T-helper 2 cell treated with Interferon-gamma antibody and Interleukin-4, amounts not matched to agents 100 ng/mL and 5 ng/mL, for 36 hours (primary cell): ENCODE measurements at regions not wholly inside any gene's neighbourhood (a gene's known extent, or its start where the extent isn't known, plus 50 kb on each side); places are given as distances from the start of the nearest gene placed in this dataset.

Experiments
- intact Hi-C: fragments of 100-400 bp; cut with micrococcal nuclease; formaldehyde crosslinking; loops from one replicate; pipeline ENCODE4 v1.15.1; 2023

- intact Hi-C loops = loop anchor here (10.0 kb wide), 1 partner anchor 65 kb away; no protein-coding TSS in a partner anchor
Observed at GRCh38 chr4:19999775-20000414, 251.8 kb upstream of the SLIT2 start.

- intact Hi-C loops = no loop called here
Observed at GRCh38 chr4:19999276-19999675, 252.4 kb upstream of the SLIT2 start.

- intact Hi-C loops = no loop called here
Observed at GRCh38 chr4:19993242-19993641, 258.5 kb upstream of the SLIT2 start.

- intact Hi-C loops = no loop called here
Observed at GRCh38 chr4:19992471-19993093, 259.1 kb upstream of the SLIT2 start.

GRCh38 chr4:19987746-19988145, 264.0 kb upstream of the SLIT2 start:
- intact Hi-C loops = no loop called here

- intact Hi-C loops = no loop called here
Observed at GRCh38 chr4:19983072-19983471, 268.6 kb upstream of the SLIT2 start.

- intact Hi-C loops = no loop called here
Observed at GRCh38 chr4:19982556-19982955, 269.1 kb upstream of the SLIT2 start.

- intact Hi-C loops = no loop called here
Observed at GRCh38 chr4:19971829-19972228, 279.9 kb upstream of the SLIT2 start.

GRCh38 chr4:19969492-19969891, 282.2 kb upstream of the SLIT2 start:
- intact Hi-C loops = no loop called here

GRCh38 chr4:19961091-19961490, 290.6 kb upstream of the SLIT2 start:
- intact Hi-C loops = no loop called here

- intact Hi-C loops = no loop called here
Observed at GRCh38 chr4:19958848-19959247, 292.9 kb upstream of the SLIT2 start.

GRCh38 chr4:19947349-19947748, 304.4 kb upstream of the SLIT2 start:
- intact Hi-C loops = no loop called here

- intact Hi-C loops = no loop called here
Observed at GRCh38 chr4:19945979-19946380, 305.7 kb upstream of the SLIT2 start.

- intact Hi-C loops = no loop called here
Observed at GRCh38 chr4:19945501-19945900, 306.2 kb upstream of the SLIT2 start.

GRCh38 chr4:19944806-19945205, 306.9 kb upstream of the SLIT2 start:
- intact Hi-C loops = no loop called here

- intact Hi-C loops = no loop called here
Observed at GRCh38 chr4:19944251-19944650, 307.5 kb upstream of the SLIT2 start.

GRCh38 chr4:19941434-19941833, 310.3 kb upstream of the SLIT2 start:
- intact Hi-C loops = no loop called here

GRCh38 chr4:19940861-19941260, 310.8 kb upstream of the SLIT2 start:
- intact Hi-C loops = no loop called here

- intact Hi-C loops = no loop called here
Observed at GRCh38 chr4:19936476-19936875, 315.2 kb upstream of the SLIT2 start.

- intact Hi-C loops = no loop called here
Observed at GRCh38 chr4:19930742-19931141, 321.0 kb upstream of the SLIT2 start.

GRCh38 chr4:19927381-19927780, 324.3 kb upstream of the SLIT2 start:
- intact Hi-C loops = no loop called here

- intact Hi-C loops = no loop called here
Observed at GRCh38 chr4:19925516-19925915, 326.2 kb upstream of the SLIT2 start.

- intact Hi-C loops = no loop called here
Observed at GRCh38 chr4:19924761-19925160, 326.9 kb upstream of the SLIT2 start.
